HepG2 (cell line): ENCODE measurements at regions not wholly inside any gene's neighbourhood (a gene's known extent, or its start where the extent isn't known, plus 50 kb on each side); places are given as distances from the start of the nearest gene placed in this dataset.

ENCODE experiments used
- ATAC-seq: fragments of 200-7000 bp; cut with Tn5 transposase; 3 replicates; pipeline ENCODE4 v1.9.1; 2020; ENCODE audit warnings: mild to moderate bottlenecking, moderate library complexity
- BruUV-seq: library from RNA; stranded (reverse); fragments of 400-500 nt; replicated peaks from 2 replicates; lab custom pipeline; 2021; lab: Mats Ljungman, UMichigan
- CTCF ChIA-PET: fragments of 300-600 bp; formaldehyde crosslinking; extraction: SDS; loops from one replicate; lab custom pipeline; 2021; ENCODE audit warnings: low total read pairs, inconsistent platforms, low intra/inter-chr PET ratio; lab: Yijun Ruan, JAX
- POLR2A ChIA-PET: fragments of 350-600 bp; sonication (Branson Sonifier 250); formaldehyde crosslinking; loops from one replicate; lab custom pipeline; 2020; ENCODE audit warnings: antibody characterized with exemption, inconsistent platforms; lab: Yijun Ruan, JAX
- DNase-seq: peaks from one replicate; pipeline ENCODE4 v3.0.0-alpha.2; 2015; ENCODE audit warnings: low spot score
- FAIRE-seq: peaks from 3 replicates; lab custom pipeline; 2011; peaks lifted over from hg19 to GRCh38; lab: Jason Lieb, UNC
- H2AFZ ChIP-seq: one replicate; pipeline ENCODE4 v1.6.1; 2011; ENCODE audit warnings: low read length, inconsistent platforms
- H3K27ac ChIP-seq: fragments of 300-600 bp; 3 replicates; pipeline ENCODE4 v1.8.0; 2011; ENCODE audit warnings: mixed run types, mild to moderate bottlenecking, mixed read lengths, low read length, inconsistent platforms; ENCODE audit not compliant: insufficient read depth; ENCODE audit errors: extremely low read length
- H3K27me3 ChIP-seq, 2 experiments: fragments of 200-600 bp in 1 of 2; 2 replicates in 1 of 2; 3 replicates in 1 of 2; pipeline versions ENCODE4 v1.6.0 to v1.8.0; 2011; ENCODE audit warnings: low read length in 2 of 2, mild to moderate bottlenecking in 2 of 2, moderate library complexity in 2 of 2, inconsistent platforms in 1 of 2; ENCODE audit not compliant: insufficient read depth in 2 of 2, control insufficient read depth in 1 of 2
- H3K36me3 ChIP-seq, 2 experiments: fragments of 200-600 bp in 1 of 2; replicated peaks in 1 of 2; 2 replicates in 1 of 2; 3 replicates in 1 of 2; pipeline versions ENCODE4 v1.5.1 to v1.8.0; 2011; ENCODE audit warnings: low read length in 2 of 2, inconsistent platforms in 1 of 2; ENCODE audit not compliant: insufficient read depth in 2 of 2, control insufficient read depth in 1 of 2
- H3K4me1 ChIP-seq: 2 replicates; pipeline ENCODE4 v1.5.1; 2012; ENCODE audit warnings: low read length, inconsistent platforms; ENCODE audit not compliant: insufficient read depth
- H3K4me2 ChIP-seq: 2 replicates; pipeline ENCODE4 v1.6.0; 2011; ENCODE audit warnings: low read depth, low read length, inconsistent platforms
- H3K4me3 ChIP-seq, 3 experiments: fragments of 200-600 bp in 1 of 3; sonication (generic), shearing (Covaris generic) in 1 of 3; replicated peaks in 1 of 3; 2 replicates each; pipeline ENCODE4 v1.5.1; 2011 to 2016; ENCODE audit warnings: low read length in 3 of 3, inconsistent platforms in 2 of 3, low read depth in 2 of 3, mild to moderate bottlenecking in 2 of 3, control low read depth in 1 of 3, mixed read lengths in 1 of 3; ENCODE audit not compliant: insufficient read depth in 1 of 3
- H3K79me2 ChIP-seq: one replicate; pipeline ENCODE4 v1.6.1; 2011; ENCODE audit warnings: low read length, inconsistent platforms; ENCODE audit not compliant: insufficient read depth
- H3K9ac ChIP-seq: 2 replicates; pipeline ENCODE4 v1.6.0; 2011; ENCODE audit warnings: mild to moderate bottlenecking, low read depth, low read length, inconsistent platforms; ENCODE audit not compliant: insufficient read depth
- H3K9me3 ChIP-seq: 2 replicates; pipeline ENCODE4 v1.5.1; 2012; ENCODE audit warnings: mild to moderate bottlenecking, low read length
- H4K20me1 ChIP-seq: 2 replicates; pipeline ENCODE4 v1.6.0; 2011; ENCODE audit warnings: inconsistent platforms, mild to moderate bottlenecking, low read length, moderate library complexity; ENCODE audit not compliant: insufficient read depth
- ATF7 ChIP-seq, 2 experiments: fragments of 450-650 bp in 1 of 2; sonication (generic) in 1 of 2; formaldehyde crosslinking in 1 of 2; IDR thresholded peaks; 2 replicates each; pipeline versions ENCODE4 v1.4.0 to v1.6.1; 2016 to 2020; ENCODE audit warnings: antibody characterized with exemption in 1 of 2, mild to moderate bottlenecking in 1 of 2, missing genetic modification reagents in 1 of 2
- SIX4 ChIP-seq: sonication (generic); formaldehyde crosslinking; IDR thresholded peaks from 2 replicates; pipeline ENCODE4 v1.4.0; 2020; ENCODE audit warnings: missing genetic modification reagents
- U2AF2 ChIP-seq: fragments of 200-400 bp; formaldehyde crosslinking; IDR thresholded peaks from 2 replicates; pipeline ENCODE4 v1.6.1; 2017; ENCODE audit warnings: low read depth, mild to moderate bottlenecking, low read length
- ZNF589 ChIP-seq: sonication (generic); formaldehyde crosslinking; conservative IDR thresholded peaks from 2 replicates; pipeline ENCODE4 v1.8.0; 2022; ENCODE audit warnings: mild to moderate bottlenecking, moderate library complexity, missing genetic modification reagents
- ZNF782 ChIP-seq: sonication (generic); formaldehyde crosslinking; IDR thresholded peaks from 2 replicates; pipeline ENCODE4 v1.4.0; 2020; ENCODE audit warnings: missing genetic modification reagents, mild to moderate bottlenecking, borderline replicate concordance
- WGBS: methylation state at CpG from one replicate; pipeline ENCODE4 v1.1.6; 2017; ENCODE audit warnings: low lambda C conversion rate; 5-methylcytosine and 5-hydroxymethylcytosine counted together
- in situ Hi-C: cut with HindIII; loops from 2 replicates; pipeline ENCODE4 v1.10.0; 2017; ENCODE audit warnings: low pct_unique_long_range_greater_than_20kb; ENCODE audit not compliant: extremely low pct_ligation_motif_present
- intact Hi-C: fragments of 100-400 bp; cut with micrococcal nuclease; formaldehyde crosslinking; loops from one replicate; pipeline ENCODE4 v1.10.0; 2022; ENCODE audit not compliant: unreplicated experiment
- TF ChIP-seq, protein P1 (sequence below): sonication (generic); formaldehyde crosslinking; IDR thresholded peaks from 2 replicates; pipeline ENCODE4 v1.8.0; 2023; ENCODE audit warnings: mild to moderate bottlenecking, missing genetic modification reagents
- TF ChIP-seq, protein P2 (sequence below): sonication (generic); formaldehyde crosslinking; IDR thresholded peaks from 2 replicates; pipeline ENCODE4 v1.5.0; 2020; ENCODE audit warnings: missing genetic modification reagents, mild to moderate bottlenecking, borderline replicate concordance
- TF ChIP-seq, protein P3 (sequence below): IDR thresholded peaks from 2 replicates; pipeline ENCODE4 v1.6.1; 2016; ENCODE audit warnings: missing compliant biosample characterization, missing genetic modification reagents, borderline replicate concordance

DNA sequence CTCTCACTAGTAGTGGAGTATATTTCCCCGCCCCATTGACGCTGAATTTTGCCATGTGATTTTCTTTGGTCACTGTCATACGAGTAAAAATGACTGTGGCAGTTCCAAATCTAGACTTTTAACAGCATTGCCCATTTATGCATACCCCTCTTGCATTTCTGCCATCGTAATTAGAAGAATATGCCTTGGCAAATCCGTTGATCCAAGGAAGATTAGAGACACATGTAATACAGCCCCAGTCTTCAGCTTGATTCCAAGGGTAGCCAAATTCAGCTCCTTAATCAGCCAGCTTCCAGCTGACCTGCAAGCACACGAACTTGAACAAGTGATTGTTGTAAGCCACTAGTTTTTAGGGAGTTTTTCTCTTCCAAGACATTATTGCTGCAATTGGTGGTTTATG lies 290.3 kb upstream of the ADAMTS5 start:
- ATAC-seq, result no peak
- intact Hi-C loops (no loop called here), in situ Hi-C loops (no loop called here)
- ChIA-PET CTCF (no interaction called here), POLR2A (no interaction called here)
- Histone ChIP-seq H3K36me3 (no peaks in the 10 kb centered on the region), H3K27me3 (no peaks in the 10 kb centered on the region), H3K79me2 (no peaks in the 10 kb centered on the region), H3K4me3 (no peak overlapping the region), H2AFZ (no peak overlapping the region), H4K20me1 (no peaks in the 10 kb centered on the region), H3K27ac (no peak overlapping the region), H3K4me1 (no peaks in the 10 kb centered on the region), H3K9ac (no peak overlapping the region), H3K4me2 (no peak overlapping the region), H3K9me3 (peaks cover 79% of the 10 kb centered on the region)
- FAIRE-seq, result no peak
- TF ChIP-seq SIX4 (CRISPR knock-in tag) (no peak), ATF7 (IDR thresholded peaks at IDR 0.05) (no peak), ATF7 (CRISPR knock-in tag; IDR thresholded peaks at IDR 0.05) (no peak), ZNF782 (CRISPR knock-in tag) (no peak), U2AF2 (no peak), ZNF589 (no peak)
- TF ChIP-seq, protein P1, sequence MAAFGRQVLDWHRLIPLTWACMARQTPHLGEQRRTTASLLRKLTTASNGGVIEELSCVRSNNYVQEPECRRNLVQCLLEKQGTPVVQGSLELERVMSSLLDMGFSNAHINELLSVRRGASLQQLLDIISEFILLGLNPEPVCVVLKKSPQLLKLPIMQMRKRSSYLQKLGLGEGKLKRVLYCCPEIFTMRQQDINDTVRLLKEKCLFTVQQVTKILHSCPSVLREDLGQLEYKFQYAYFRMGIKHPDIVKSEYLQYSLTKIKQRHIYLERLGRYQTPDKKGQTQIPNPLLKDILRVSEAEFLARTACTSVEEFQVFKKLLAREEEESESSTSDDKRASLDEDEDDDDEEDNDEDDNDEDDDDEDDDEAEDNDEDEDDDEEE (CRISPR knock-in tag), result no peak
- TF ChIP-seq, protein P2, sequence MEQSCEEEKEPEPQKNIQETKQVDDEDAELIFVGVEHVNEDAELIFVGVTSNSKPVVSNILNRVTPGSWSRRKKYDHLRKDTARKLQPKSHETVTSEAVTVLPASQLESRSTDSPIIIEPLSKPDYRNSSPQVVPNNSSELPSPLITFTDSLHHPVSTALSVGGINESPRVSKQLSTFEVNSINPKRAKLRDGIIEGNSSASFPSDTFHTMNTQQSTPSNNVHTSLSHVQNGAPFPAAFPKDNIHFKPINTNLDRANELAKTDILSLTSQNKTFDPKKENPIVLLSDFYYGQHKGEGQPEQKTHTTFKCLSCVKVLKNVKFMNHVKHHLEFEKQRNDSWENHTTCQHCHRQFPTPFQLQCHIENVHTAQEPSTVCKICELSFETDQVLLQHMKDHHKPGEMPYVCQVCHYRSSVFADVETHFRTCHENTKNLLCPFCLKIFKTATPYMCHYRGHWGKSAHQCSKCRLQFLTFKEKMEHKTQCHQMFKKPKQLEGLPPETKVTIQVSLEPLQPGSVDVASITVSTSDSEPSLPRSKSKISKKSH (CRISPR knock-in tag), result no peak
- TF ChIP-seq, protein P3, sequence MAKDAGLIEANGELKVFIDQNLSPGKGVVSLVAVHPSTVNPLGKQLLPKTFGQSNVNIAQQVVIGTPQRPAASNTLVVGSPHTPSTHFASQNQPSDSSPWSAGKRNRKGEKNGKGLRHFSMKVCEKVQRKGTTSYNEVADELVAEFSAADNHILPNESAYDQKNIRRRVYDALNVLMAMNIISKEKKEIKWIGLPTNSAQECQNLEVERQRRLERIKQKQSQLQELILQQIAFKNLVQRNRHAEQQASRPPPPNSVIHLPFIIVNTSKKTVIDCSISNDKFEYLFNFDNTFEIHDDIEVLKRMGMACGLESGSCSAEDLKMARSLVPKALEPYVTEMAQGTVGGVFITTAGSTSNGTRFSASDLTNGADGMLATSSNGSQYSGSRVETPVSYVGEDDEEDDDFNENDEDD (CRISPR knock-in tag), result no peak
- no TSS peak for BruUV-seq
- WGBS, result 1% methylated on average over 6 of the region's 6 CpGs
- no peak for DNase-seq
